Endothelial cell of umbilical vein (primary cell): ENCODE measurements at regions not wholly inside any gene's neighbourhood (a gene's known extent, or its start where the extent isn't known, plus 50 kb on each side); places are given as distances from the start of the nearest gene placed in this dataset.

Experiments used
- BruUV-seq: library from RNA; stranded (reverse); fragments of 400-500 nt; replicated peaks from 2 replicates; lab custom pipeline; 2021; lab: Mats Ljungman, UMichigan
- CTCF ChIA-PET: fragments of 300-600, 350-600 bp; sonication (Branson Sonifier 250); formaldehyde crosslinking; loops from one replicate; lab custom pipeline; 2021; ENCODE audit warnings: antibody characterized with exemption, inconsistent platforms; lab: Charles Lee
- POLR2A ChIA-PET: fragments of 300-600, 350-600 bp; sonication (Branson Sonifier 250); formaldehyde crosslinking; loops from one replicate; lab custom pipeline; 2021; ENCODE audit warnings: antibody characterized with exemption, inconsistent platforms; lab: Charles Lee
- DNase-seq: peaks from one replicate; pipeline ENCODE4 v3.0.0-alpha.2; 2011; ENCODE audit warnings: low read depth, low spot score
- FAIRE-seq: peaks from 2 replicates; lab custom pipeline; 2011; peaks lifted over from hg19 to GRCh38; lab: Jason Lieb, UNC
- H2AFZ ChIP-seq: 2 replicates; pipeline ENCODE4 v1.6.0; 2012; ENCODE audit warnings: low read depth, low read length, control low read depth, inconsistent platforms
- H3K27ac ChIP-seq: 2 replicates; pipeline ENCODE4 v1.5.1; 2011; ENCODE audit warnings: low read depth, mild to moderate bottlenecking, control low read depth, low read length, moderate library complexity; ENCODE audit not compliant: insufficient read depth
- H3K27me3 ChIP-seq, 2 experiments: 2 replicates each; pipeline versions ENCODE4 v1.6.0 to v1.6.1; 2011; ENCODE audit warnings: low read length in 2 of 2, mixed read lengths in 1 of 2; ENCODE audit not compliant: control insufficient read depth in 2 of 2, insufficient read depth in 2 of 2
- H3K36me3 ChIP-seq, 2 experiments: 2 replicates in 1 of 2; 3 replicates in 1 of 2; pipeline ENCODE4 v1.5.1; 2011; ENCODE audit warnings: low read length in 2 of 2, mild to moderate bottlenecking in 1 of 2, moderate library complexity in 1 of 2; ENCODE audit not compliant: control insufficient read depth in 2 of 2, insufficient read depth in 2 of 2; ENCODE audit errors: extremely low read depth in 1 of 2
- H3K4me1 ChIP-seq: 3 replicates; pipeline ENCODE4 v1.5.1; 2011; ENCODE audit warnings: mild to moderate bottlenecking, low read length; ENCODE audit not compliant: control insufficient read depth, insufficient read depth; ENCODE audit errors: extremely low read depth
- H3K4me2 ChIP-seq: 2 replicates; pipeline ENCODE4 v1.6.1; 2011; ENCODE audit warnings: low read length, control low read depth, mixed read lengths; ENCODE audit not compliant: insufficient read depth
- H3K4me3 ChIP-seq, 3 experiments: fragments of 200-600 bp in 1 of 3; sonication (generic), shearing (Covaris generic) in 1 of 3; replicated peaks in 1 of 3; 2 replicates each; pipeline ENCODE4 v1.5.1; 2011 to 2016; ENCODE audit warnings: control low read depth in 3 of 3, low read length in 3 of 3, mild to moderate bottlenecking in 2 of 3, inconsistent platforms in 1 of 3, low read depth in 1 of 3, moderate library complexity in 1 of 3; ENCODE audit not compliant: insufficient read depth in 1 of 3
- H3K79me2 ChIP-seq: 2 replicates; pipeline ENCODE4 v1.6.0; 2012; ENCODE audit warnings: low read length, inconsistent platforms; ENCODE audit not compliant: control insufficient read depth, insufficient read depth
- H3K9ac ChIP-seq: replicated peaks from 2 replicates; pipeline ENCODE3; 2011; ENCODE audit warnings: low read length, control low read depth; ENCODE audit not compliant: insufficient read depth; ENCODE audit errors: extremely low read depth
- H3K9me1 ChIP-seq: replicated peaks from 3 replicates; pipeline ENCODE4 v1.6.0; 2011; ENCODE audit warnings: mild to moderate bottlenecking, low read length; ENCODE audit not compliant: control insufficient read depth, insufficient read depth; ENCODE audit errors: extremely low read depth
- H3K9me3 ChIP-seq: replicated peaks from 2 replicates; pipeline ENCODE4 v1.5.1; 2012; ENCODE audit warnings: low read length, inconsistent platforms; ENCODE audit not compliant: control insufficient read depth, insufficient read depth
- H4K20me1 ChIP-seq: replicated peaks from 2 replicates; pipeline ENCODE3; 2011; ENCODE audit warnings: mild to moderate bottlenecking, low read length; ENCODE audit not compliant: control insufficient read depth, insufficient read depth; ENCODE audit errors: extremely low read depth
- EZH2 ChIP-seq: IDR thresholded peaks from 2 replicates; pipeline ENCODE4 v1.6.1; 2012; ENCODE audit warnings: borderline replicate concordance, low read depth, mild to moderate bottlenecking, moderate library complexity, low read length, inconsistent platforms; ENCODE audit not compliant: severe bottlenecking
- GATA2 ChIP-seq: IDR thresholded peaks from 2 replicates; pipeline ENCODE4 v1.7.0; 2011; ENCODE audit warnings: low read depth, mild to moderate bottlenecking, moderate library complexity, mixed read lengths, low read length; ENCODE audit not compliant: insufficient read length, insufficient read depth
- JUN ChIP-seq: IDR thresholded peaks from 2 replicates; pipeline ENCODE4 v1.6.1; 2011; ENCODE audit warnings: borderline replicate concordance, low read depth; ENCODE audit not compliant: insufficient read length, insufficient read depth
- MYC ChIP-seq: IDR thresholded peaks from one replicate; pipeline ENCODE4 v1.6.1; 2011; ENCODE audit warnings: mild to moderate bottlenecking, low read depth, low read length
- POLR2A ChIP-seq: IDR thresholded peaks from 2 replicates; pipeline ENCODE4 v1.6.1; 2012; ENCODE audit warnings: low read depth, mild to moderate bottlenecking, control low read depth, low read length
- POLR2AphosphoS5 ChIP-seq: IDR thresholded peaks from 2 replicates; pipeline ENCODE4 v1.6.1; 2012; ENCODE audit warnings: low read depth, mild to moderate bottlenecking, control low read depth, low read length, moderate library complexity; ENCODE audit not compliant: insufficient read depth
- dilution Hi-C: fragments of 300-500 bp; cut with MboI; formaldehyde crosslinking; loops from one replicate; pipeline ENCODE4 v1.15.0; 2019; ENCODE audit warnings: low sequenced_read_pairs; ENCODE audit not compliant: extremely low pct_ligation_motif_present
- intact Hi-C: fragments of 100-400 bp; cut with micrococcal nuclease; formaldehyde crosslinking; loops from one replicate; pipeline ENCODE4 v1.10.0; 2022
- TF ChIP-seq, protein P1 (sequence below), 2 donors: IDR thresholded peaks; 1 replicate in 1 of 2; 2 replicates in 1 of 2; pipeline ENCODE4 v1.5.1; 2011; ENCODE audit warnings: low read length in 2 of 2, mild to moderate bottlenecking in 2 of 2, moderate library complexity in 2 of 2, control low read depth in 1 of 2, inconsistent platforms in 1 of 2, low read depth in 1 of 2; ENCODE audit not compliant: insufficient read depth in 1 of 2; ENCODE audit errors: extremely low read depth in 1 of 2
- TF ChIP-seq, protein P2 (sequence below): IDR thresholded peaks from 2 replicates; pipeline ENCODE4 v1.6.1; 2011; ENCODE audit not compliant: insufficient read depth, insufficient read length

DNA sequence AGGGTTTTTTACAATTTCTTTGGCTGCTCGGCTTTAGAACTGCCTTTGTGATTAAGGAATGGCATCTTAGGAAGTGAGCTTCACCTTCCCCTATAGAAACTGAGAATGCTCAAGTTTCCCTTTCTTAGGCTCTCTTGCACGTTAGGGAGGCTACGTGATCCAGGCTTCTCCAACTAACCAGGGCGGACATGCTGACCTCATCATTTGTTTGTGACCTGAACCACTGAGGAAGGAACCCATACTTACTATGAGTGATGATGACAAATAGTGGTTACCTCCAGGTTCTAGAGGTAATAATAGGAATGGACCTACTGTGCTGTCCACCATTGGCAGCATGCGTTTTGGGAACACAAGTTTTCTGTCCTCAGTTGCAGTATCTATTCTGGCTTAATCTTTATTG lies 645.8 kb downstream of the C6orf118 start:
- intact Hi-C loops, result no loop called here
- BruUV-seq, result no TSS peak
- no peak for FAIRE-seq

More for the DNA sequence above, 645.8 kb downstream of the C6orf118 start:
- Histone ChIP-seq H3K4me3 (no peak overlapping the region), H3K4me2 (no peak overlapping the region), H3K79me2 (no peaks in the 10 kb centered on the region), H3K9me1 (no peaks in the 10 kb centered on the region), H4K20me1 (no peaks in the 10 kb centered on the region), H3K9me3 (no peaks in the 10 kb centered on the region), H3K27me3 (no peaks in the 10 kb centered on the region), H3K4me1 (no peaks in the 10 kb centered on the region), H3K9ac (no peak overlapping the region), H3K27ac (no peak overlapping the region), H3K36me3 (no peaks in the 10 kb centered on the region), H2AFZ (no peak overlapping the region)
- CTCF ChIA-PET, result no interaction called here
- dilution Hi-C loops, result no loop called here
- TF ChIP-seq MYC (no peak), GATA2 (no peak), POLR2A (no peak), EZH2 (no peak), POLR2AphosphoS5 (no peak), JUN (no peak)
- TF ChIP-seq, protein P1, sequence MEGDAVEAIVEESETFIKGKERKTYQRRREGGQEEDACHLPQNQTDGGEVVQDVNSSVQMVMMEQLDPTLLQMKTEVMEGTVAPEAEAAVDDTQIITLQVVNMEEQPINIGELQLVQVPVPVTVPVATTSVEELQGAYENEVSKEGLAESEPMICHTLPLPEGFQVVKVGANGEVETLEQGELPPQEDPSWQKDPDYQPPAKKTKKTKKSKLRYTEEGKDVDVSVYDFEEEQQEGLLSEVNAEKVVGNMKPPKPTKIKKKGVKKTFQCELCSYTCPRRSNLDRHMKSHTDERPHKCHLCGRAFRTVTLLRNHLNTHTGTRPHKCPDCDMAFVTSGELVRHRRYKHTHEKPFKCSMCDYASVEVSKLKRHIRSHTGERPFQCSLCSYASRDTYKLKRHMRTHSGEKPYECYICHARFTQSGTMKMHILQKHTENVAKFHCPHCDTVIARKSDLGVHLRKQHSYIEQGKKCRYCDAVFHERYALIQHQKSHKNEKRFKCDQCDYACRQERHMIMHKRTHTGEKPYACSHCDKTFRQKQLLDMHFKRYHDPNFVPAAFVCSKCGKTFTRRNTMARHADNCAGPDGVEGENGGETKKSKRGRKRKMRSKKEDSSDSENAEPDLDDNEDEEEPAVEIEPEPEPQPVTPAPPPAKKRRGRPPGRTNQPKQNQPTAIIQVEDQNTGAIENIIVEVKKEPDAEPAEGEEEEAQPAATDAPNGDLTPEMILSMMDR (IDR thresholded peaks at IDR 0.05; ENCODE audit: extremely low read depth in 1 of 2, insufficient read depth in 1 of 2, low read depth in 1 of 2, low read length in 2 of 2), result no peak
- TF ChIP-seq, protein P2, sequence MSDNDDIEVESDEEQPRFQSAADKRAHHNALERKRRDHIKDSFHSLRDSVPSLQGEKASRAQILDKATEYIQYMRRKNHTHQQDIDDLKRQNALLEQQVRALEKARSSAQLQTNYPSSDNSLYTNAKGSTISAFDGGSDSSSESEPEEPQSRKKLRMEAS, result no peak
- DNase-seq, result no peak
- POLR2A ChIA-PET, result no interaction called here
